ENCODE measurements at regions not wholly inside any gene's neighbourhood (a gene's known extent, or its start where the extent isn't known, plus 50 kb on each side); places are given as distances from the start of the nearest gene placed in this dataset.

DNA sequence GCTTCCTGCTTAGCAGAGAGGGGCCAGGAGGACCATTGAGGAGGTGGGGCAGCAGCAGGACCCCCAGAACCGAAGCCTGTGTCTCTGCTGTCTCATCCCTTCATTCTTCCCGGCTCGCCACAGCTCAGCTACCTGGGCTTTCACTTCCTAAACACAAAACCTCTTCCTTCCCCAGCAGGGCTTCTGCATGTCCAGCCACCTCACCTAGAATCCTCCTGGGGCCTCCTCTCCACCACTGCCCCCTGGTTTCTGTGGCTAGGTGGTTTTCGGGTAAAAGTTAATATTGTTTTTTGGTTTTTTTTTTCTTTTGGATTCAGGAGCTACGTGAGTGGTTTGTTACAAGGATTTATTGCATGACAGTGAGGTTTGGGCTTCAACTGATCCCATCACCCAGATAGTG lies 61.8 kb upstream of the PABPC3 start:
- DNase-seq (no peak), ATAC-seq (ENCODE audit: poor library complexity) (no peak)
- intact Hi-C loops (cut with DNase I) = no loop called here

DNA sequence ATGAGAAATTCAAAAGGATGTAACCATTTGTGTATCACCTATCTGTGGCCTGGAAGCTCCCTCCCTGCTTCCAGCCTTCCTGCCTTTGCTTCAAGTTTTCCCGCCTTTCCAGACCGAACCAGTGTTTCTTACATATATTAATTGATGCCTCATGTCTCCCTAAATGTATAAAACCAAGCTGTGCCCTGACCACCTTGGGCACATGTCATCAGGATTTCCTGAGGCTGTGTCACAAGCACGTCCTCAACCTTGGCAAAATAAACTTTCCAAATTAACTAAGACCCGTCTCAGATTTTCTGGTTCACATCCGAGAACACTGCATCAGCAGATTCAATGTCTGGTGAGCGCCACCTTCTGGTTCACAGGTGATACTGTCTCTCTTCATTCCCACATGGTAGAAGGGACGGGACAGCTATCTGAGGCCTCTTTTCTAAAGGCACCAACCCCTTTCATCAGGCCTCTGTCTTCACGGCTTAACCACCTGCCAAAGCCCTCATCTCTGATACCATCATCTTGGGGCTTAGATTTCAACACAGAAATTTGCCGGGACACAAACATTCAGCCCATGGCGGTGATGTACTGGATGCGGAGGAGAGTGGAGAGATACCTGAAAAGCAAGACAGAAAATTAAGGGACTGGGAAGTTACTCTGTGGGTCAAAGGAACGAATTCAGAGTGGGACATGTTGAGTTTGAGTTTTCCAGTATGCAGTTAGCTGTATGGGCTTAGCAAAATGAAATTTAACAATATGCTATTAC lies 58.7 kb upstream of the PABPC3 start:
- ATAC-seq (ENCODE audit: poor library complexity) (peak; percentile 73), DNase-seq (no peak)
- intact Hi-C loops (cut with DNase I) = loop anchor here (5.0 kb wide), 1 partner anchor 40 kb away; no protein-coding TSS in a partner anchor

DNA sequence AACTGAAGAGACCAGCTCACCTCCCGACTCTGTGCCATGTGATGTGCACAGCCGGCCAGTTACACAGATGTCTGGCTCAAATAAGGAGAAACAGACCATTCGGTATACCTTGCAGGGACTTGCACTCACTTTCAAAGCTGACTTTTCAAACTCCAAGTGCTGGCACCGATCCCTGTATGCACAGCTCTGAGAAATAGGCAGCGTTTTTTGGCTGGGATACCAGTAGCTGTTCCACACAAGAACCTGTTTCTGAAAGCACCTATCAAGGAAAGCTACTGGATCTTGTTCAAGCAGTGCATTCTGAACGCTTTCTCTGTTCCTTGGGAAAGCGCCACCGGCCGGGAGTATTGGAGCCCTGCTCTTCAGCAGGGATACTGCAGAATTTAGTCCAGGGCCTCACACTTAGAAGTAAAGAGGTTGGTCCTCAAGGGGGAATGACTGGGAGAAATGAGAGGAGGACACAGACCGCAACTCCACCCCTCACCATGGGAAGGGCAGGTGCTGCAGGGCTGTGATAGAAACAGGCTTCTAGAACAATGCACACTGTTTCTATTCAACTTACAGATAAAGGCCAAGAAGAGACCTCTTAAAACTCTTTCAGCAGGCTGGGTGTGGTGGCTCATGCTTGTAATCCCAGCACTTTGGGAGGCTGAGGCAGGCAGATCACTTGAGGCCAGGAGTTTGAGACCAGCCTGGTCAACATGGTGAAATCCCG lies 53.6 kb upstream of the PABPC3 start:
- no peak for DNase-seq
- intact Hi-C loops (cut with DNase I) = no loop called here
- ATAC-seq (ENCODE audit: poor library complexity) = no peak

DNA sequence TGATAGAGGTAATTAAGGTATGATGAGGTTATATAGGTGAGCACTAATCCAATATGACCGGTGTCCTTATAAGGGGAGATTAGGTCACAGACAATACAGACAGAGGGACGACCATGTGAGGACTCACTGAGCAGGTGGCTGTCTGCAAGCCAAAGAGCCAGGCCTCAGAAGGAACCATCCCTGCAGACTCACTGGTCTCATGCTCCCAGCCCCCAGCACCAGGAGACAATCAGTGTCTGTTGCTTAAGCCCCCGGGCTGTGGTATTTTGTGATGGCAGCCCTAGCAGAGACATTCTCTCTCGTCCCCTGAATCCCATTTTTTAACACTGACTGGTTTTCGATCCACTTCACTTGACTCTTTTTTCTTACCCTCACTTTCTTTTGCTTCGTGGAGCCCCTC lies 51.9 kb upstream of the PABPC3 start:
- DNase-seq = no peak
- no peak for ATAC-seq (ENCODE audit: poor library complexity)
- intact Hi-C loops (cut with DNase I) = no loop called here
